Eye (tissue), 1 donor: ENCODE measurements at regions not wholly inside any gene's neighbourhood (a gene's known extent, or its start where the extent isn't known, plus 50 kb on each side); places are given as distances from the start of the nearest gene placed in this dataset.

Experiments
- DNase-seq: peaks from one replicate; pipeline ENCODE4 v3.0.0-alpha.2; 2015

- peak; percentile 63 for DNase-seq
Measured at GRCh38 chr1:94325377-94326302, 88.3 kb upstream of the ARHGAP29 start.

GRCh38 chr1:94324178-94324544 lies 86.8 kb upstream of the ARHGAP29 start:
- DNase-seq: no peak

GRCh38 chr1:94323311-94324177 lies 86.2 kb upstream of the ARHGAP29 start:
- DNase-seq: no peak

GRCh38 chr1:94322696-94323095 lies 85.3 kb upstream of the ARHGAP29 start:
- DNase-seq: no peak

GRCh38 chr1:94321662-94322061 lies 84.3 kb upstream of the ARHGAP29 start:
- DNase-seq: peak; percentile 35

GRCh38 chr1:94319319-94320102 lies 82.1 kb upstream of the ARHGAP29 start:
- DNase-seq: no peak

GRCh38 chr1:94318505-94319030 lies 81.2 kb upstream of the ARHGAP29 start:
- DNase-seq: no peak

- DNase-seq: no peak
Measured at GRCh38 chr1:94317790-94318188, 80.4 kb upstream of the ARHGAP29 start.

GRCh38 chr1:94316836-94317789 lies 79.7 kb upstream of the ARHGAP29 start:
- no peak for DNase-seq

- no peak for DNase-seq
Measured at GRCh38 chr1:94316183-94316582, 78.8 kb upstream of the ARHGAP29 start.

- DNase-seq: no peak
Measured at GRCh38 chr1:94315552-94316116, 78.2 kb upstream of the ARHGAP29 start.

GRCh38 chr1:94314222-94314858 lies 77.0 kb upstream of the ARHGAP29 start:
- DNase-seq: no peak

- DNase-seq: no peak
Measured at GRCh38 chr1:94310570-94311270, 73.3 kb upstream of the ARHGAP29 start.

GRCh38 chr1:94309829-94310569 lies 72.6 kb upstream of the ARHGAP29 start:
- no peak for DNase-seq

- DNase-seq: no peak
Measured at GRCh38 chr1:94309216-94309615, 71.8 kb upstream of the ARHGAP29 start.

- no peak for DNase-seq
Measured at GRCh38 chr1:94306521-94306920, 69.1 kb upstream of the ARHGAP29 start.

- no peak for DNase-seq
Measured at GRCh38 chr1:94305704-94306103, 68.3 kb upstream of the ARHGAP29 start.

- DNase-seq: no peak
Measured at GRCh38 chr1:94304553-94304952, 67.2 kb upstream of the ARHGAP29 start.

- no peak for DNase-seq
Measured at GRCh38 chr1:94303005-94303404, 65.6 kb upstream of the ARHGAP29 start.
